Vagina (tissue), 2 donors: ENCODE measurements at regions not wholly inside any gene's neighbourhood (a gene's known extent, or its start where the extent isn't known, plus 50 kb on each side); places are given as distances from the start of the nearest gene placed in this dataset.

Experiments used
- POLR2A ChIP-seq, 2 donors: fragments of 450-650 bp; IDR thresholded peaks; one replicate each; pipeline ENCODE4 v1.6.1; 2017; ENCODE audit warnings: antibody characterized with exemption in 2 of 2, mild to moderate bottlenecking in 2 of 2, moderate library complexity in 2 of 2
- POLR2AphosphoS5 ChIP-seq, 2 donors: sonication (generic); formaldehyde crosslinking; IDR thresholded peaks; one replicate each; pipeline ENCODE4 v1.9.0; 2017; ENCODE audit warnings: antibody characterized with exemption in 2 of 2, mild to moderate bottlenecking in 2 of 2, low read depth in 1 of 2; ENCODE audit not compliant: insufficient read depth in 1 of 2
- TF ChIP-seq, protein P1 (sequence below), 3 experiments: fragments of 450-650 bp in 2 of 3; fragments of 200-600 bp in 1 of 3; sonication (generic) in 1 of 3; IDR thresholded peaks; one replicate each; pipeline ENCODE4 v1.5.1; 2017 to 2019; ENCODE audit warnings: antibody characterized with exemption in 3 of 3, mild to moderate bottlenecking in 2 of 3, moderate library complexity in 2 of 3

DNA sequence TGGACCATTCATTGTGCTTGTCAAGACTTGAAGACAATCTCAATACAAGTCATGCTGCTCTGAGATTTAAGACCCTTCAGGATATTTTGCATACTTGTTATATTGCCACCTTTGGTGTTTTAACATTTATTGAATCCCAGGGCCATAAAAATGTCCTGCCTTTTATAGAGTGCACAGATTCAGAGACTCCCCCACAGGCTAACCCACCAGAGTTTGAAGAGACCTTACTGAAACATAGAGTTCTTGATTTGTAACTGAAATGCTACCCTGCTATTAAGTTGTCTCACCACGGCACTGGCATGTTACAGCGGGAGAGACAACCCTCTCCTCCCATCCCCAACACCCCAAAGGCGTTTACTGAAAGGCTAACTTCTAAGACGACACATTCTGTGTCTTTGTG, 313.9 kb upstream of the USP24 start:
- no peak for TF ChIP-seq POLR2A (IDR thresholded peaks at IDR 0.05)
- TF ChIP-seq, protein P1, sequence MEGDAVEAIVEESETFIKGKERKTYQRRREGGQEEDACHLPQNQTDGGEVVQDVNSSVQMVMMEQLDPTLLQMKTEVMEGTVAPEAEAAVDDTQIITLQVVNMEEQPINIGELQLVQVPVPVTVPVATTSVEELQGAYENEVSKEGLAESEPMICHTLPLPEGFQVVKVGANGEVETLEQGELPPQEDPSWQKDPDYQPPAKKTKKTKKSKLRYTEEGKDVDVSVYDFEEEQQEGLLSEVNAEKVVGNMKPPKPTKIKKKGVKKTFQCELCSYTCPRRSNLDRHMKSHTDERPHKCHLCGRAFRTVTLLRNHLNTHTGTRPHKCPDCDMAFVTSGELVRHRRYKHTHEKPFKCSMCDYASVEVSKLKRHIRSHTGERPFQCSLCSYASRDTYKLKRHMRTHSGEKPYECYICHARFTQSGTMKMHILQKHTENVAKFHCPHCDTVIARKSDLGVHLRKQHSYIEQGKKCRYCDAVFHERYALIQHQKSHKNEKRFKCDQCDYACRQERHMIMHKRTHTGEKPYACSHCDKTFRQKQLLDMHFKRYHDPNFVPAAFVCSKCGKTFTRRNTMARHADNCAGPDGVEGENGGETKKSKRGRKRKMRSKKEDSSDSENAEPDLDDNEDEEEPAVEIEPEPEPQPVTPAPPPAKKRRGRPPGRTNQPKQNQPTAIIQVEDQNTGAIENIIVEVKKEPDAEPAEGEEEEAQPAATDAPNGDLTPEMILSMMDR (IDR thresholded peaks at IDR 0.05): no peak
- TF ChIP-seq POLR2AphosphoS5 (IDR thresholded peaks at IDR 0.05; ENCODE audit: insufficient read depth in 1 of 2, low read depth in 1 of 2): no peak
